Sigmoid colon (tissue), 6 donors: ENCODE measurements at regions not wholly inside any gene's neighbourhood (a gene's known extent, or its start where the extent isn't known, plus 50 kb on each side); places are given as distances from the start of the nearest gene placed in this dataset.

Source experiments
- DNase-seq: peaks from one replicate; pipeline ENCODE4 v3.0.0-alpha.2; 2019
- H3K27ac ChIP-seq, 4 donors: fragments of 200-600 bp; sonication (generic); one replicate each; pipeline ENCODE4 v1.5.1; 2016 to 2019; ENCODE audit warnings: mild to moderate bottlenecking in 1 of 4
- H3K27me3 ChIP-seq, 3 donors: fragments of 200-600 bp; sonication (generic); one replicate each; pipeline ENCODE4 v1.5.1; 2019; ENCODE audit warnings: mild to moderate bottlenecking in 1 of 3
- H3K36me3 ChIP-seq, 4 donors: fragments of 200-600 bp; sonication (generic); one replicate each; pipeline ENCODE4 v1.5.1; 2016 to 2019
- H3K4me1 ChIP-seq, 4 donors: fragments of 200-600 bp; sonication (generic); one replicate each; pipeline ENCODE4 v1.5.1; 2017 to 2019
- H3K4me3 ChIP-seq, 4 donors: fragments of 200-600 bp; sonication (generic); one replicate each; pipeline ENCODE4 v1.5.1; 2017 to 2019; ENCODE audit warnings: mild to moderate bottlenecking in 2 of 4, moderate library complexity in 1 of 4
- H3K9me3 ChIP-seq, 4 donors: fragments of 200-600 bp in 3 of 4; sonication (generic) in 3 of 4; one replicate each; pipeline versions ENCODE4 v1.5.1 to v1.6.1; 2013 to 2019
- CTCF ChIP-seq, 4 experiments: fragments of 450-650 bp in 3 of 4; fragments of 200-600 bp in 1 of 4; IDR thresholded peaks; one replicate each; pipeline ENCODE4 v1.5.1; 2016 to 2019; ENCODE audit warnings: antibody characterized with exemption in 4 of 4, mild to moderate bottlenecking in 3 of 4, moderate library complexity in 2 of 4
- EP300 ChIP-seq, 4 donors: sonication (generic); formaldehyde crosslinking; IDR thresholded peaks; one replicate each; pipeline ENCODE4 v1.6.1; 2017; ENCODE audit warnings: antibody characterized with exemption in 4 of 4
- POLR2A ChIP-seq, 2 donors: fragments of 450-650 bp; IDR thresholded peaks; one replicate each; pipeline ENCODE4 v1.6.1; 2016; ENCODE audit warnings: antibody characterized with exemption in 2 of 2, mild to moderate bottlenecking in 2 of 2, moderate library complexity in 2 of 2
- POLR2AphosphoS5 ChIP-seq, 4 donors: sonication (generic); formaldehyde crosslinking; IDR thresholded peaks; one replicate each; pipeline ENCODE4 v1.6.1; 2017; ENCODE audit warnings: antibody characterized with exemption in 4 of 4
- WGBS, 2 donors: extraction: QIAGEN DNeasy Blood & Tissue Kit; methylation state at CpG; one replicate each; pipeline ENCODE4 v1.1.7; 2013; 5-methylcytosine and 5-hydroxymethylcytosine counted together
- intact Hi-C: fragments of 100-400 bp; cut with DNase I; formaldehyde crosslinking; loops from one replicate; pipeline ENCODE4 v1.15.1; 2023
- donor health status: healthy with polysubstance abuse.
- donor health status: healthy.

GRCh38 chr6:51013376-51013775, 194.7 kb downstream of the TFAP2B start:
- H3K27ac ChIP-seq, result no peak overlapping the region

GRCh38 chr6:51015394-51015793, 196.7 kb downstream of the TFAP2B start:
- Histone ChIP-seq H3K9me3 (no peaks in the 10 kb centered on the region), H3K36me3 (no peaks in the 10 kb centered on the region), H3K4me1 (no peaks in the 10 kb centered on the region), H3K27ac (no peak overlapping the region), H3K27me3 (no peaks in the 10 kb centered on the region), H3K4me3 (no peak overlapping the region)
- WGBS, 2 donors, result 92 to 93% methylated on average over 6 of the region's 6 CpGs
- no peak for TF ChIP-seq POLR2A (IDR thresholded peaks at IDR 0.05)
- TF ChIP-seq CTCF (IDR thresholded peaks at IDR 0.05), result no peak
- TF ChIP-seq EP300 (IDR thresholded peaks at IDR 0.05), result no peak
- no peak for TF ChIP-seq POLR2AphosphoS5 (IDR thresholded peaks at IDR 0.05)
- intact Hi-C loops, result no loop called here
- DNase-seq, result no peak

More at GRCh38 chr6:51013376-51013775, 194.7 kb downstream of the TFAP2B start:
- no peaks in the 10 kb centered on the region for H3K4me1 ChIP-seq
- DNase-seq, result no peak
- TF ChIP-seq EP300 (IDR thresholded peaks at IDR 0.05) (no peak), CTCF (IDR thresholded peaks at IDR 0.05) (no peak), POLR2A (IDR thresholded peaks at IDR 0.05) (no peak), POLR2AphosphoS5 (IDR thresholded peaks at IDR 0.05) (no peak)
- peaks cover 0 to 4% (median 0%) of the 10 kb centered on the region in 4 donors for H3K9me3 ChIP-seq
- intact Hi-C loops, result no loop called here
- H3K36me3 ChIP-seq, result no peaks in the 10 kb centered on the region
- no peak overlapping the region for H3K4me3 ChIP-seq
- no peaks in the 10 kb centered on the region for H3K27me3 ChIP-seq

GRCh38 chr6:51016489-51016888, 197.8 kb downstream of the TFAP2B start:
- TF ChIP-seq CTCF (IDR thresholded peaks at IDR 0.05) (no peak), EP300 (IDR thresholded peaks at IDR 0.05) (no peak), POLR2A (IDR thresholded peaks at IDR 0.05) (no peak), POLR2AphosphoS5 (IDR thresholded peaks at IDR 0.05) (no peak)
- H3K4me3 ChIP-seq, result no peak overlapping the region
- H3K27me3 ChIP-seq, result no peaks in the 10 kb centered on the region
- no peak for DNase-seq
- intact Hi-C loops, result no loop called here
- no peaks in the 10 kb centered on the region for H3K36me3 ChIP-seq
- H3K4me1 ChIP-seq, result no peaks in the 10 kb centered on the region
- no peak overlapping the region for H3K27ac ChIP-seq
- H3K9me3 ChIP-seq, result no peaks in the 10 kb centered on the region
- WGBS, 2 donors, result 81 to 83% methylated on average over 1 of the region's 1 CpG

- Histone ChIP-seq H3K9me3 (no peaks in the 10 kb centered on the region), H3K36me3 (no peaks in the 10 kb centered on the region), H3K4me3 (no peak overlapping the region), H3K4me1 (no peaks in the 10 kb centered on the region), H3K27ac (no peak overlapping the region), H3K27me3 (no peaks in the 10 kb centered on the region)
- 64 to 74% methylated on average over 5 of the region's 5 CpGs for WGBS, 2 donors
- DNase-seq, result no peak
- intact Hi-C loops, result no loop called here
- TF ChIP-seq CTCF (IDR thresholded peaks at IDR 0.05) (no peak), EP300 (IDR thresholded peaks at IDR 0.05) (no peak), POLR2A (IDR thresholded peaks at IDR 0.05) (no peak)
These were observed 201.1 kb downstream of the TFAP2B start for GRCh38 chr6:51019806-51020205.

- no peaks in the 10 kb centered on the region for H3K9me3 ChIP-seq
- no peak overlapping the region for H3K27ac ChIP-seq
- intact Hi-C loops, result no loop called here
- no peak for DNase-seq
- no peaks in the 10 kb centered on the region for H3K36me3 ChIP-seq
- no peaks in the 10 kb centered on the region for H3K27me3 ChIP-seq
- no peak for TF ChIP-seq POLR2AphosphoS5 (IDR thresholded peaks at IDR 0.05)
- TF ChIP-seq CTCF (IDR thresholded peaks at IDR 0.05), result no peak
- TF ChIP-seq EP300 (IDR thresholded peaks at IDR 0.05), result no peak
- no peak for TF ChIP-seq POLR2A (IDR thresholded peaks at IDR 0.05)
- WGBS, 2 donors, result 71 to 77% methylated on average over 3 of the region's 3 CpGs
- H3K4me1 ChIP-seq, result no peaks in the 10 kb centered on the region
- no peak overlapping the region for H3K4me3 ChIP-seq
These were observed 202.5 kb downstream of the TFAP2B start for GRCh38 chr6:51021171-51021570.
